Neural progenitor cell (in vitro differentiated cells): ENCODE measurements at regions not wholly inside any gene's neighbourhood (a gene's known extent, or its start where the extent isn't known, plus 50 kb on each side); places are given as distances from the start of the nearest gene placed in this dataset.
A peak's percentile ranks its signal among the peaks of the same experiment; 100 is the strongest.

Source experiments
- CTCF ChIP-seq: fragments of 200-600 bp; sonication (generic); IDR thresholded peaks from 2 replicates; pipeline ENCODE4 v1.5.1; 2017; ENCODE audit warnings: antibody characterized with exemption, mild to moderate bottlenecking
- EZH2 ChIP-seq: fragments of 200-600 bp; sonication (generic); IDR thresholded peaks from 2 replicates; pipeline ENCODE4 v1.6.1; 2017; ENCODE audit warnings: antibody characterized with exemption, mild to moderate bottlenecking, moderate library complexity

GRCh38 chr14:71208702-71209357 is 301.6 kb downstream of the PCNX1 start:
- peak; percentile 32 for TF ChIP-seq CTCF
- TF ChIP-seq EZH2: no peak
